ENCODE measurements at regions not wholly inside any gene's neighbourhood (a gene's known extent, or its start where the extent isn't known, plus 50 kb on each side); places are given as distances from the start of the nearest gene placed in this dataset.
"Not testable (repeated sequence)": the region's sequence is repeated elsewhere in the genome, so short reads cannot be mapped to it uniquely, and the experiment has no call there.

DNA sequence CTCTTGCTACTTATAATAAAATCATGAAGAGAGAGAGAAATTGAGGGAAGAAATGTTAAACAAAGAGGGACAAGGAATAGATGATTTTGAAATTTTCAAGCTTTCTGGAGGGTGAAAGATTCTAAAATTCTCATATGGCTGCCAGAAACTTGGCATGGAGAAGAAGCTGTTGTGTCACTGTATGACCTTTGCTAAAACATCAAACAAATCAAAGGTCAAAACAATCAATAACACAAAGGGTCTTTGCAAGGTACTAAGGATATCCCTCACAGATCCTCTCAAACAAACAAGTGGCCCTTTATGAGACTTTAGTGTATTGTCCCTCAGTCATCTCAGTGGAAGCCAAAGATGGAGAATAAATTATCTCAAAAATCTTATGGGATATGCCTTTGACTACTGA, 1039.2 kb upstream of the MIR17HG start:
- DNase-seq: no peak

DNA sequence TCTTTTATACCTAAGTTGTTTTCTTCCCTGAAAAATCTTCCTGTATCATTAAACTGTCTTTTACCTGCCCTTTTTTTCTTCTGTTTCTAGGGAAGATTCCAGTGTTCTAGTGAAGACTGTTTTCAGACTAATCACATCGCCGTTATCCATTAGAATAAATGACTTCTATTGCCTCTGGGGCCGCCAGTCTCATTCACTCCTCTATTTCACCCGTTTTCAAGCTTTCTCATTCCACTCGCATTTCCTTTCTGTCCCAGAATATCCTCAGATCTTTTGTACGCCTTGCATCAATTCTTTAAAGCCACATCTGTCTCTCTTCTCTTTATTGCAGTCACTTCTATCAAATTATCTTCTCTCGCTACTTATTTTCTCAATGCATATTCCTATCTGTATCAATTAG, 1035.6 kb upstream of the MIR17HG start:
- no peak for DNase-seq

DNA sequence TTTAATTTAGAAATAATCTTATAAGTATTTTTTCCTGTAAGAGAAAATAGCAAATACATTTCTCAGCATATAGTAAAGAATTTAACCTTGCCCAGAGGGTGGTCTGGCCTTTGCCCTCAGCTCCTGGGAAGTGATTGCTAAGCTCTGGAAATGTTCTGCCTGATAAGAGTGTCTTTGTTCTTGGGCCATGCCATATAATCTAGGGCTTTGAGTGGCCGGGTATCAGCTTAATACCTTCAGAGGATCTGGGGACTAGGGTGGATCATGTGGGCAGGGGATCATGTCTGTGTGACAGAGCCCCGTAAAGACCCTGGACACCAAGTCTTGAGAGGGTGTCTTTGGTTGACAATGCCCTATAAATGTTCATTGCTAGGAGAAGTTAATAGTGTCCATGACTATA, 1032.4 kb upstream of the MIR17HG start:
- DNase-seq: no peak

DNA sequence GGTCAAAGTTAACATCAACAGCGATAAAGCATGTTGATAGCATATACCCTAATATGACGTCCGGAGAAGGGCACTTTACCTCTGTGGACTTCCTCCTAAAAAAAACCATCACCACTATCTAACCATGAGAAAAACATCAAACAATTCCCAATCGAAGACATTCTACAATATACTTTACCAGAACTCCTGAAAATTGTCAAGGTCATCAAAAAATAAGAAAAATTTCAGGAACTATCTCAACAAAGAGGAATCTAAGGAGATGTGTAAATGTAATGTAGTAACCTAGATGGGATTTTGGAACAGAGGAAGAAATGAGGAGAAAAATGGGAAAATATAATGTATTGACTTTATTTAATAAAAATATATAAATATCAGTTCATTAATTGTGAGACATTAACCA, 1026.8 kb upstream of the MIR17HG start:
- no peak for DNase-seq

DNA sequence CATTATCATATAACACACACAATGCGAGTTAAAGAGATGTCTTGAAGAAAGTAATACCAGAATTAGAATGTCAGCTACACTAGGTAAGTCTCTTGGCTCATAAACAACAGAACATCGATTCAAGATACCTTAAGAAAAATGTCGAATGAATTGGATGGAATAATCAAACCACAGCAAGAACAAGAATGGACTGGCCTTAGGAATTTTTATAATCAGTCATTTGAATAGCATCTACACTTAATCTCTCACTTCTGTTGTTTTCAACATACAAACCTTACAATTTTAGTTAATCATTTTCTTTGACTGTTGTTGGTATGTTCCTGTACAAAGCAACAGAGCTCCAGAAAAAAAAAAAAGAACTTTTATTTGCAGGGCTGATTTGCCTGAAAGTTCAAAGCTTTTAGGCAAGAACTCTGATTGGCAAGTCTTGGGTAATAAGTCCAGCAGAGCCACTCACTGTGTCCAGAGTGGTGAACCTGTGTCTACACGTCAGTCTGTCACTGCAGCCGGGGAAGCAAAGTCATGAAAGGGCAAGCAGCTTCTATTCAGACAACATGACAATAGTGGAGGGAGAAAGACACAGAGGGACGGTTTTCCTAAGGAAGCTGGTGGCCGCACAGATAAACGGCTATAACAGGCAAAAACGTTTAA, 1026.1 kb upstream of the MIR17HG start:
- no peak for DNase-seq

DNA sequence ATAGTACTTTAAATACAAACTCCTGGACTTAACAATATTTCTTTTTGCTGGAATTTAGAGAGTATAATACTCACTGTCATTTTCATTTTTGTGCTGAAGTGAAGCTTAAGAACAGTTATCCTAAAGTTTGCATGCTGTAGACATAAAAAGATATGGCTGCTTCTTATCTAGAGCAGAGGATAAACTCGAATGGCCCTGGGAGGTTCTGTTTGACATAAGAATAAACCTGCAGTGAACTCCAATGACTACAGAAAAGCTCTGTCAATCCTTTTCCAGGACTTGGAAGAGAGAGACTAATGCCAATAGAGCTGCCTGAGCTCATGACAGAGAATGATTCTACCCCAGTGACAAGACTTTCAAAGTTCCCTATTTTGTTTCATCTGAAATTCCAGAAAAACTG, 1017.8 kb upstream of the MIR17HG start:
- DNase-seq: no peak

DNA sequence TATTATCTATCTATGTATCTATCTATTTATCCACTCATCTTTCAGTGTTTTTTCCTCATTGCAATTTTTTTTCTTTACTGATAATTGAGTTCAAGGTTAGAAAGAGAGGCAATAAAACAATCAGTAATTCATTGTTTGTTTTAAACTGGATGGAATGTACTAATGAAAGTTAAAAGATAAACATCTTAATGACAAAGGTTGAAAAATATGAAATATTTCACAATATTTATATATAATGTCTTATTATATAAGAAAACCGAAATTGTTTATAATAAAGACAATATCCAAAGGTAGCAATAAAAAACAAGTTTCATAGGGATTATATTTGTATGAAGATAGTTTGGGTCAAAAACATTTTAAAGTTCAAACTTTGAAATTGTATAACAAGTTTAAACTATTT, 1015.5 kb upstream of the MIR17HG start:
- DNase-seq: no peak

DNA sequence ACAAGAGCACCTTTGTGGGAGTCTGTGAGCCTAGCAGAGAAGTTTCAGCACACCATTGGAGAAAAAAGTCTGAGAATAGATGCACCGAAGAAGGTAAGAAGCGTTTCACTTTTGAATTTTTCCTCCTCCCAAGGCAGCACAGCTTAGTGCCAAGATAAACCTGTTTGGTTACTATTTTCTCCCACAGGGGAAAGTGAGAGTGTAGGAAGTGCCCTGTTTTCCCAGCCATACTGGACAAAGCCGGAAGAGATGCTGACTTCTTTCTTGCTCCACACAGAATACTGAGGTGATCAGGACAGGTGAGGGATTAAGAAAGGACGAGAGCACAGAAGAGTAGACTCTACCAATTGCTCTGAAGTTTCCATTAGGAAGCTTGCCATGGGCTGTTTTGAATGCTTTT, 1011.0 kb upstream of the MIR17HG start:
- DNase-seq: no peak

DNA sequence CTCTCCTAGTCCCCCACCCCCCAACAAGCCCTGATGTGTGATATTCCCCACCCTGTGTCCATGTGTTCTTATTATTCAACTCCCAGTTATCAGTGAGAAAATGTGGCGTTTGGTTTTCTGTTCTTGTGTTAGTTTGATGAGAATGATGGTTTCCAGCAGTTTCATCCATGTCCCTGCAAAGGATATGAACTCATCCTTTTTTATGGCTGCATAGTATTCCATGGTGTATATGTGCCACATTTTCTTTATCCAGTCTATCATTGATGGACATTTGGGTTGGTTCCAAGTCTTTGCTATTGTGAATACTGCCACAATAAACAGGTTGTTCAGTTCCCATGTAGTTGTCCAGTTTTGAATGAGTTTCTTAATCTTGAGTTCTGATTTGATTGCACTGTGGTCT, 1006.1 kb upstream of the MIR17HG start:
- DNase-seq: not testable (repeated sequence)

DNA sequence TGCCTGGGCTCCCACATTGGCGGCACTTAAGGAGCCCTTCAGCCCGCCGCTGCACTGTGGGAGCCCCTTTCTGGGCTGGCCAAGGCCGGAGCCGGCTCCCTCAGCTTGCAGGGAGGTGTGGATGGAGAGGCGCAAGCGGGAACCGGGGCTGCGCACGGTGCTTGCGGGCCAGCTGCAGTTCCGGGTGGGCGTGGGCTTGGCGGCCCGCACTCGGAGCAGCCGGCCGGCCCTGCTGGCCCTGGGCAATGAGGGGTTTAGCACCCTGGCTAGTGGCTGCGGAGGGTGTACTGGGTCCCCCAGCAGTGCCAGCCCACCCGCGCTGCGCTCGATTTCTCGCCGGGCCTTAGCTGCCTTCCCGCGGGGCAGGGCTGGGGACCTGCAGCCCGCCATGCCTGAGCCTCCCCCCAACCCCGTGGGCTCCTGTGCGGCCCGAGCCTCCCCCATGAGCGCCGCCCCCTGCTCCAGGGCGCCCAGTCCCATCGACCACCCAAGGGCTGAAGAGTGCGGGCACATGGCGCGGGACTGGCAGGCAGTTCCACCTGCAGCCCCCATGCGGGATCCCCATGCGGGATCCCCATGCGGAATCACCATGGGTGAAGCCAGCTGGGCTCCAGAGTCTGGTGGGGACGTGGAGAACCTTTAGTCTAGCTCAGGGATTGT, 998.9 kb upstream of the MIR17HG start:
- not testable (repeated sequence) for DNase-seq

DNA sequence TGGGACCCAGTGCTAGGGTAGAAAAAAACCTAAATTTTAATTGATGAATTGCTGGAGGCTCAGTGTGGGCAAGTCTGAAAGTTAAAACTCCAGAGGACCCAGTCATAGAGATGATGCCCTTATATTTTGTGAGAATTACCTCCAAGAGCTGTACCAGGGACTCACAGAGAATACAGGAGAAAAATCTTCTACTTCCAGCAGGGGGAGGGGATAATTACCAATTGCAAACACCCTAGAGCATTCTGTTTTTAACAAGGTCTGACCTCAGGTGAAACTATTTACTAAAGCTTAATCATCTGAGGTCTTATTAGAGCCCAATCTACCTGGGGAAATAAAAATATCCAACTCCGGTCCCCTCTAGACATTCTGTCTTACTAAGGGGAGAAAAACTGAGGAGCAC, 994.7 kb upstream of the MIR17HG start:
- no peak for DNase-seq

DNA sequence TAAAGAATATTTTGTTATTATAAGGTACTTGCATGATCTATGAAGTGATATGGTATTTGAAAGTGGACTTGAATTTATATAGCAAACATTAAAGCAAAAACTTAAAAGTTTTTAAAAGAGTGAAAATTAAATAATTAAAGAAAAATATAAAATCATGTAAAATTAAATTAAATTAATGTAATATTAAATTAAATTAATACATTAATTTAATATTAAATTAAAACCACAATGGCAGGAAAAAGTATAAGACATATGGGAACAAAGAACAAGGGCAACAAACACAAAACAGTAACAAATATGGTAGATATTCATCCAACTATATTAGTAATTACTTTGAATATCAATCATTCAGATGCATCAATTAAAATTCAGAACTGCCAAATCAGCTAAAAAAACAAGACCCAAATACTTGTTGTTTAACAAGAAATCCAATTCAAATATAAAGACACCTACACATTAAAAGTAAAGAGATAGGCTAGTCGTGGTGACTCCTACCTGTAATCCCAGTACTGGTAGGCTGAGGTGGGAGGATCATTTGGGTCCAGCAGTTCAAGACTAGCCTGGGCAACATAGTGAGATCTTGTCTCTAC, 992.2 kb upstream of the MIR17HG start:
- DNase-seq: no peak

DNA sequence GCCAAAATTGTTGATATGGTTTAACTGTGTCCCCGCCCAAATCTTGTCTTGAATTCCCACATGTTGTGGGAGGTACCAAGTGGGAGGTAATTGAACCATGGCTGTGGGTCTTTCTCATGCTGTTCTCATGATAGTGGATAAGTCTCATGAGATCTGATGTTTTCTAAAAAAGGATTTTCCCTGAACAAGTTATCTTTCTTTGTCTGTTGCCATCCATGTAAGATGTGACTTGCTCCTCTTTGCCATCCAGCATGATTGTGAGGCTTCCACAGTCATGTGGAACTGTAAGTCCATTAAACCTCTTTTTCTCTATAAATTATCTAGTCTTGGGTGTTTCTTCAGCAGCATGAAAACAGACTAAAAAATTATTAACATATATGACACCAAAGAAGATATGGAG, 986.7 kb upstream of the MIR17HG start:
- DNase-seq: no peak

DNA sequence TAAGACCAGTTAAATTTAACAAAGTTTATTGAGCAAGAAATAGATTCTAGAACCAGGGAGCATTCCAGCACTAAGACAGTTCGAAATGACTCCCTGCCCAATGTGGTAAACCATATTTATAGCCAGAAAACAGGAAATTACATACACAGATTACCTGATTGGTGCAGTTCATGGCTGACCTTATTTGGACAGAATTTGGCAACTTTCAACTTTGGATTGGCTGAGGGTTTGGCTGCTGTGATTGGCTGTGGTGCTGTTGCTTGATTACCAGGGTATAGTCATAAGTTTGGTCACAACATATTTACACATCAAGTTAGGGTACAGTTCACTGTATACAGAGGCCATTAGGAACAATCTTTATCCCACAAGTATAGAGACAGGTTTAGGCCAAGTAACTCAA, 984.8 kb upstream of the MIR17HG start:
- no peak for DNase-seq

DNA sequence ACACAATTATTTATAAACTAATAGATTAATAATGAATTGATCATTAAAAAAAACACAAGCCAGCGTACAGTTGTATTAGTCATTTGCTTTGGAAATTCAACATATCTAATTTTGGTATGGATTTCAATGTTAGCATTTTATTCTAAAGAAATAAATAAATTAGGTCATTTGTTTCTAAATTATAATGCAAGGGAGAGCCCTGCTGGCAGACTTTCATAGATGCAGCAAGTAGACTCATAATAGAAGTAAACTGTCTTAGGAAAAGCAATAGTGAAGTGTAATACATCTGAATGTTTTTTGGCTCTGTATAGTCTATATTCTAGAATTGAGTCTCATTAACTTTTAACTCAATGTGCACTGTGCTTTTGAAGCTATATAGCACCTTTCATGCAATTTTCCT, 982.4 kb upstream of the MIR17HG start:
- DNase-seq: no peak

DNA sequence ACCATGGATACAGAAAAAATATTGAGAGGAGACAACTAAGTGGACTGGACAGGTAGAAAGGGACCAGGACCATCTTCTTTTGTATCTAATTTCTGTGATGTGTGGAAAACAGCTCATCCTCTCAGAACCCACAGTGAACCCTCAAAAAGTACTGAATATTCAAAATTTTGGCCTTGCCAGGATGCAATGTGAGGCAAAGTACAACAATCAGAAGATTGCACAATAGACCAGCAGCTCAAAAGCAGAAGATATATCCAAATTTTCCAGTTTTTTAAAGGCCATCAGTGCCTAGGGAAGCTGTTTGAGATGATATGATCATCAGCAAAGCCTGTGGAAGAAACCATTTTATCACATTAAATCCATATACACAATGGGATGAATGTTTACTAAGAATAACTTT, 973.3 kb upstream of the MIR17HG start:
- DNase-seq: no peak

DNA sequence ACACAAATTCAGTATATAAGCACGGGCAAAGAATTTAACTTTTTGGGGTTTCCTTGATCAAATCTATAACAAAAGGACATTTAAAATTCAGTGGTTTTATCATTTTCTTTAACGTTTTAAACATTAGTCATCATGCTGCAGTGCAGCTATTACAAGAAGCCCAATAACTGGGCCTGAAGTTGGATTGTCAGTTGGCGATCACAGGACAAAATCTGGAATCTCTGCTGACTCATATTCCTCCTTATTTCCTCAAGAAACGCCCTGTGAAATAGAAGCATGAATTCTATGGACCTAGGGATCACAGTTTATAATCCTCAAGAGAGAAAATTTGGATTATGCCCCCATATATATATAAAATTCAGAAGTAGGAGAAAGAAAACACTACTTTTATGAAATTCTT, 971.6 kb upstream of the MIR17HG start:
- DNase-seq: no peak

DNA sequence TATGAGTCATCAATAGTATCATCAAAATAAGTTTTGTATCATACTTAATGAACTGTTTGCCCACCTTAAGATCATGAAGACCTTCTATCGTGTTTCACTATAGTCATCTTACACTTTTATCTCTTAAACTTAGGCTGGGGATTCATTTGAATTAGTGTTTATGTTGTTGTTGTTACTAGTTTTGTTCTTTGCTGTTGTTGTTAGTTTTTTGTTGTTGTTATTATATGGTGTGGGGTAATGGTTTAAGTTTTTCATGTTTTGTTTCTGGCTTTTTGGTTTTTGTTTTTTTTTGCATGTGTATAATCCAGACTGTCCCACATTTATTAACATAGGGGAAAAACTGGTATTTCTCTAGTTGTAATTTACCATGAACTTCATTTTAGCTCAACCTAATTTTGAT, 965.1 kb upstream of the MIR17HG start:
- DNase-seq: no peak

DNA sequence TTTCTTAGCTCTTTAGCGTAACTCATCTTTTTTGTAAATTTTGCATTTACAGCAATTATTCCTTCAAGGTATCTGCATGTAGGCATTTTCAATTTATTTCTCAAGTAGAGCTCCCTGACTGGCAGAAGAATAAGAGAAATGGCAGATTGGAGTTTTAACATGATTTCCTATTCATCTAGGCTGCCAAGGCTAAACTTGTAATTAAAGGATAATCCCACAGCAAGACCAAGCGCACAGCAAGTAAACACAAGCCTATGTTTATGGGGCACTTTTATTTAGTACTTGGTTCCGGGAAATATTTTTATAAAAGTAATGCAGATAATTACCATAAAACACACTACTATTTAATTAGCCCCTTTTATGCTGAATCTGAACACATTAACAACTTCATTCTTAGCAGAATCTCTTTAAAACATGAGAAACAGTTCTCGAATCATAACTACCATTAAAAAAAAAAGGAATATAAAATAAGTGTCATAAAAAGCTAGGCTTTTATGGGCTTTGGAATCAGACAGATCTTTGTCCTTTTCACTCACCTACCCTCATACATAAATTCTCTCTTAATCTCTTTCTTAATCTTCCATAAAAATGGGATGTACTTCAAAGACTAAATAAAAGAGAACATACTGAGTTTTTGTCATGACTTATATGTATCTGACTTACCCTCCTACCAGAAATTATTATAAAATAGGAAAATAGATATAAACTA, 961.6 kb upstream of the MIR17HG start:
- no peak for DNase-seq

DNA sequence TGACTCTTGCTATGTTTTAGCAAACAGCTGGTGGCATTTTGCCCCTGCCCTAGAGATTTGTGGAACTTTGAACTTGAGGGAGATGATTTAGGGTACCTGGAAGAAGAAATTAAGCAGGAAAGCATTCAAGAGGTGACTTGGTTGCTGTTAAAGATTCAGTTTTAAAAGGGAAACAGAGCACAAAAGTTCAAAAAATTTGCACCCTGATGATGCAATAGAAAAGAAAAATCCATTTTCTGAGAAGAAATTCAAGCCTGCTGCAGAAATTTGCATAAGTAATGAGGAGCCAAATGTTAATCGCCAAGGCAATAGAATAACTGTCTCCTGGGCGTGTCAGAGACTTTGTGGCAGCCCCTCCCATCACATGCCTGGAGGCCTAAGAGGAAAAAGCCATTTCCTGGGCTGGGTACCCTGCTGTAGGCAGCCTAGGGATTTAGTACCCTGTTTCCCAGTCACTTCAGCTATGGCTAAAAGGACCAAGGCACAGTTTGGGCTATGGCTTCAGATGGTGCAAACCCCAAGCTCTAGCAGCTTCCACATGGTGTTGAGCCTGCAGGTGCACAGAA, 958.5 kb upstream of the MIR17HG start:
- no peak for DNase-seq

DNA sequence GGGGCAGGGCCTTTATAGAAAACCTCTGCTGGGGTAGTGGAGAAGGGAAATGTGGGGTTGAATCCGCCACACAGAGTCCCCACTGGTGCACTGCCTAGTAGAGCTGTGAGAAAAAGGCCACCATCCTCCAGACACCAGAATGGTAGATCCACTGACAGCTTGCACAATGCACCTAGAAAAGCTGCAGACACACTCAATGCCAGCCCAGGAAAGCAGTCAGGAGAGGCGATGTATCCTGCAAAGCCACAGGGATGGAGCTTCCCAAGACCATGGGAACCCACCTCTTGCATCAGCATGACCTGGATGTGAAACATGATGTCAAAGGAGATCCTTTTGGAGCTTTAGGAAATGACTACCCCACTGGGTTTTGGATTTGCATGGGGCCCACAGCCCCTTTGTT, 958.0 kb upstream of the MIR17HG start:
- DNase-seq: no peak

DNA sequence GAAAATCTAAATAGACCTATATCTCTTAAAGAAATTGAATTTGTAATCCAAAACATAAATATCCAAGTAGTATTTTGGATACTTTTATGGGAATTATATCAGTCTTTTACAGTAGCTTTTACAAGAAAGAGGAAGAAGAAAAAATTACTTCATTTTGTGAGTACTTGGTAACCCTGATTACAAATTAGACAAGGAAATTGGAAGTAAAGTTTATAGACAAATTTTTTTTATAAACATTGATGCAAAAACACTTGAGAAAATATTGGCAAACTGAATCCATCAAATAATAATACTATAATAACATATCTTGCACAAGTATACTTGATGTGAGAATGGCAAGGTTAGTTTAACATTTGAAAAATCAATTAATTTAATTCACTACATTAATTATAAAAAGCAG, 954.1 kb upstream of the MIR17HG start:
- no peak for DNase-seq

DNA sequence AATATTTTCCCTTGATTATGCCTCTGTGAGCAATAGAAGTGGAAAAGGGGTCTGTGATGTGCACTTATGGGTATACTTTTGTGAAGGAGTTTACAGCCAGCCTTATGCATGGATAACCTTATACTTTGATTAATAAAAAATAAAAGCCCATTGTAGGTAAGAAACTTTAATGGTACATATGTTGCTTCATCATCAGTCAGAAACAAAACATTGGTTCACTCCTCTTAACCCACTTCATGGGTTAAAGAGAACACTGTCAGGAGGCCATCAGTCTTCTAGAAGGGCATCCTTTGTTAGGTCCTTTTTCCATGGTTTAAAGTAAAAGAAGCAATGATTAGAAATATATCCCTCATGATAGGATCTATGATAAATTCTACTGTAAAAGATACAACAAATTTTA, 952.1 kb upstream of the MIR17HG start:
- DNase-seq: no peak

DNA sequence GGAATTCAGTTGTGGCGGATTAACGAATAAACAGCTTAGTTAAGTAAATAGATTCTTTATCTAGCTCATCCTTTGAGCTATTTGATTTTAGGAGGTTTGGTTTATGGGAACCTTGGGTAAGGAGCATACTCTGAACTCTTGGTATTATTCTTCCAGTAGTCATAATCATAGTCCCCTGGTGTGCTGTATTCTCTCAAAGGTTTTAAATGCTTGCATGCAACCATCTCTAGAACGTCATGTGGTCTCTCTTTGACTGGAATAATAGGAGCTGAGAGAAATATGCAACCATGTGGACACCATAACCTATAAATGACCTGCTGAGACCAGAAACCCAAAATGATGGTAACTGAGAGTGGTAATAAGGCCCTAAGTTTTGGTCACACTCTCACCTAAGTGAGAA, 951.6 kb upstream of the MIR17HG start:
- no peak for DNase-seq

Measured in right forelimb (tissue), 1 donor.